ENCODE measurements at regions not wholly inside any gene's neighbourhood (a gene's known extent, or its start where the extent isn't known, plus 50 kb on each side); places are given as distances from the start of the nearest gene placed in this dataset.

- H3K79me2 ChIP-seq (ENCODE audit: insufficient read depth, low read depth, low read length), result no peaks in the 10 kb centered on the region
- no peaks in the 10 kb centered on the region for H4K20me1 ChIP-seq (ENCODE audit: insufficient read depth, low read length)
- H3K36me3 ChIP-seq (ENCODE audit: insufficient read depth, low read length), result no peaks in the 10 kb centered on the region
- no peak overlapping the region for H3K4me2 ChIP-seq (ENCODE audit: low read length)
- H3K4me1 ChIP-seq (ENCODE audit: insufficient read depth, low read length, poor library complexity, severe bottlenecking), result no peaks in the 10 kb centered on the region
- no peak overlapping the region for H3K4me3 ChIP-seq (ENCODE audit: low read depth, low read length, poor library complexity, severe bottlenecking)
- intact Hi-C loops (cut with micrococcal nuclease; ENCODE audit: unreplicated experiment), result no loop called here
- no peak for TF ChIP-seq EZH2phosphoT487 (IDR thresholded peaks at IDR 0.05; ENCODE audit: borderline replicate concordance, low read depth, low read length)
- TF ChIP-seq CTCF (conservative IDR thresholded peaks at IDR 0.05; ENCODE audit: low read length), result no peak
- no TSS peak for BruUV-seq (replicated peaks)
- no peak for DNase-seq (ENCODE audit: low spot score)
- ChIA-PET POLR2A (no interaction called here), CTCF (ENCODE audit: unreplicated experiment) (no interaction called here)
- no peak overlapping the region for H3K27ac ChIP-seq (ENCODE audit: low read depth, low read length, poor library complexity, severe bottlenecking)
- no peaks in the 10 kb centered on the region for H3K9me2 ChIP-seq (ENCODE audit: insufficient read depth, low read length)
- H3K9me3 ChIP-seq (ENCODE audit: low read length), result no peaks in the 10 kb centered on the region
- no peak overlapping the region for H2AFZ ChIP-seq (ENCODE audit: low read length)
Measured at GRCh38 chr2:238655974-238656722, 191.7 kb upstream of the TWIST2 start.

- ChIA-PET POLR2A (no interaction called here), CTCF (ENCODE audit: unreplicated experiment) (no interaction called here)
- Histone ChIP-seq H3K27ac (ENCODE audit: low read depth, low read length, poor library complexity, severe bottlenecking) (no peak overlapping the region), H3K9me3 (ENCODE audit: low read length) (0 out of 2 replicates have a peak, but pooled peaks cover 5% of the 10 kb centered on the region), H3K36me3 (ENCODE audit: insufficient read depth, low read length) (no peaks in the 10 kb centered on the region), H2AFZ (ENCODE audit: low read length) (no peak overlapping the region), H4K20me1 (ENCODE audit: insufficient read depth, low read length) (no peaks in the 10 kb centered on the region), H3K4me1 (ENCODE audit: insufficient read depth, low read length, poor library complexity, severe bottlenecking) (no peaks in the 10 kb centered on the region), H3K4me2 (ENCODE audit: low read length) (no peak overlapping the region), H3K9me2 (ENCODE audit: insufficient read depth, low read length) (no peaks in the 10 kb centered on the region), H3K4me3 (ENCODE audit: low read depth, low read length, poor library complexity, severe bottlenecking) (no peak overlapping the region), H3K79me2 (ENCODE audit: insufficient read depth, low read depth, low read length) (no peaks in the 10 kb centered on the region)
- intact Hi-C loops (cut with micrococcal nuclease; ENCODE audit: unreplicated experiment), result no loop called here
- TF ChIP-seq EZH2phosphoT487 (IDR thresholded peaks at IDR 0.05; ENCODE audit: borderline replicate concordance, low read depth, low read length) (no peak), CTCF (conservative IDR thresholded peaks at IDR 0.05; ENCODE audit: low read length) (no peak)
- no peak for DNase-seq (ENCODE audit: low spot score)
- BruUV-seq (replicated peaks), result no TSS peak
Measured at GRCh38 chr2:238657132-238658053, 190.5 kb upstream of the TWIST2 start.

GRCh38 chr2:238658054-238658407 lies 189.9 kb upstream of the TWIST2 start:
- CTCF ChIA-PET (ENCODE audit: unreplicated experiment), result no interaction called here
- no TSS peak for BruUV-seq (replicated peaks)

More at GRCh38 chr2:238658054-238658407, 189.9 kb upstream of the TWIST2 start:
- Histone ChIP-seq H3K27ac (ENCODE audit: low read depth, low read length, poor library complexity, severe bottlenecking) (no peak overlapping the region), H3K9me2 (ENCODE audit: insufficient read depth, low read length) (no peaks in the 10 kb centered on the region), H3K9me3 (ENCODE audit: low read length) (0 out of 2 replicates have a peak, but pooled peaks cover 5% of the 10 kb centered on the region), H3K4me1 (ENCODE audit: insufficient read depth, low read length, poor library complexity, severe bottlenecking) (no peaks in the 10 kb centered on the region), H4K20me1 (ENCODE audit: insufficient read depth, low read length) (no peaks in the 10 kb centered on the region), H3K4me3 (ENCODE audit: low read depth, low read length, poor library complexity, severe bottlenecking) (no peak overlapping the region), H2AFZ (ENCODE audit: low read length) (no peak overlapping the region), H3K4me2 (ENCODE audit: low read length) (no peak overlapping the region), H3K79me2 (ENCODE audit: insufficient read depth, low read depth, low read length) (no peaks in the 10 kb centered on the region), H3K36me3 (ENCODE audit: insufficient read depth, low read length) (no peaks in the 10 kb centered on the region)
- intact Hi-C loops (cut with micrococcal nuclease; ENCODE audit: unreplicated experiment), result no loop called here
- DNase-seq (ENCODE audit: low spot score), result no peak
- no peak for TF ChIP-seq EZH2phosphoT487 (IDR thresholded peaks at IDR 0.05; ENCODE audit: borderline replicate concordance, low read depth, low read length)
- POLR2A ChIA-PET, result no interaction called here

Data from OCI-LY7 (cell line).